ENCODE measurements at regions not wholly inside any gene's neighbourhood (a gene's known extent, or its start where the extent isn't known, plus 50 kb on each side); places are given as distances from the start of the nearest gene placed in this dataset.
"Not testable (repeated sequence)": the region's sequence is repeated elsewhere in the genome, so short reads cannot be mapped to it uniquely, and the experiment has no call there.

- DNase-seq (ENCODE audit: low read depth): no peak
- TF ChIP-seq CTCF (conservative IDR thresholded peaks at IDR 0.05; ENCODE audit: low read depth, low read length): no peak
These were observed 110.9 kb upstream of the GRK3 start for GRCh38 chr22:25453557-25453956.

GRCh38 chr22:25456300-25457043, 108.0 kb upstream of the GRK3 start:
- DNase-seq (ENCODE audit: low read depth); H3K4me3 ChIP-seq (ENCODE audit: low read depth, low read length): not testable (repeated sequence)

More at GRCh38 chr22:25453557-25453956, 110.9 kb upstream of the GRK3 start:
- no peak overlapping the region for H3K4me3 ChIP-seq (ENCODE audit: low read depth, low read length)

GRCh38 chr22:25458631-25459030, 105.8 kb upstream of the GRK3 start:
- not testable (repeated sequence) for H3K4me3 ChIP-seq (ENCODE audit: low read depth, low read length); DNase-seq (ENCODE audit: low read depth)

- not testable (repeated sequence) for DNase-seq (ENCODE audit: low read depth); H3K4me3 ChIP-seq (ENCODE audit: low read depth, low read length)
These were observed 103.8 kb upstream of the GRK3 start for GRCh38 chr22:25460682-25461081.

- no peak for DNase-seq (ENCODE audit: low read depth)
- TF ChIP-seq CTCF (conservative IDR thresholded peaks at IDR 0.05; ENCODE audit: low read depth, low read length): no peak
These were observed 103.2 kb upstream of the GRK3 start for GRCh38 chr22:25461301-25461700.

GRCh38 chr22:25462474-25463346, 101.8 kb upstream of the GRK3 start:
- not testable (repeated sequence) for H3K4me3 ChIP-seq (ENCODE audit: low read depth, low read length); DNase-seq (ENCODE audit: low read depth)
- TF ChIP-seq CTCF (conservative IDR thresholded peaks at IDR 0.05; ENCODE audit: low read depth, low read length): peak; percentile 99

More at GRCh38 chr22:25461301-25461700, 103.2 kb upstream of the GRK3 start:
- no peak overlapping the region for H3K4me3 ChIP-seq (ENCODE audit: low read depth, low read length)

GRCh38 chr22:25463347-25463628, 101.2 kb upstream of the GRK3 start:
- DNase-seq (ENCODE audit: low read depth): not testable (repeated sequence)

GRCh38 chr22:25464326-25464725, 100.1 kb upstream of the GRK3 start:
- DNase-seq (ENCODE audit: low read depth); H3K4me3 ChIP-seq (ENCODE audit: low read depth, low read length): not testable (repeated sequence)

More at GRCh38 chr22:25463347-25463628, 101.2 kb upstream of the GRK3 start:
- H3K4me3 ChIP-seq (ENCODE audit: low read depth, low read length): not testable (repeated sequence)

- DNase-seq (ENCODE audit: low read depth): no peak
- H3K4me3 ChIP-seq (ENCODE audit: low read depth, low read length): no peak overlapping the region
- no peak for TF ChIP-seq CTCF (conservative IDR thresholded peaks at IDR 0.05; ENCODE audit: low read depth, low read length)
These were observed 98.5 kb upstream of the GRK3 start for GRCh38 chr22:25465949-25466348.

All from epithelial cell of proximal tubule (primary cell).